Coronary artery (tissue), 2 donors: ENCODE measurements at regions not wholly inside any gene's neighbourhood (a gene's known extent, or its start where the extent isn't known, plus 50 kb on each side); places are given as distances from the start of the nearest gene placed in this dataset.
"Not testable (repeated sequence)": the region's sequence is repeated elsewhere in the genome, so short reads cannot be mapped to it uniquely, and the experiment has no call there.

Experiments
- DNase-seq: peaks from one replicate; pipeline ENCODE4 v3.0.0-alpha.2; 2017; ENCODE audit warnings: low spot score
- H3K27ac ChIP-seq, 2 donors: fragments of 200-600 bp; sonication (generic); one replicate each; pipeline ENCODE4 v1.5.1; 2016 to 2019
- H3K4me3 ChIP-seq: fragments of 200-600 bp; sonication (generic); 2 replicates; pipeline ENCODE4 v1.5.1; 2016; ENCODE audit warnings: mild to moderate bottlenecking, moderate library complexity

- not testable (repeated sequence) for DNase-seq, H3K4me3 ChIP-seq, H3K27ac ChIP-seq
These were observed 1197.2 kb downstream of the RPIA start for GRCh38 chr2:89888693-89889092.

- not testable (repeated sequence) for DNase-seq, H3K27ac ChIP-seq, H3K4me3 ChIP-seq
These were observed 1198.8 kb downstream of the RPIA start for GRCh38 chr2:89890185-89890773.

DNA sequence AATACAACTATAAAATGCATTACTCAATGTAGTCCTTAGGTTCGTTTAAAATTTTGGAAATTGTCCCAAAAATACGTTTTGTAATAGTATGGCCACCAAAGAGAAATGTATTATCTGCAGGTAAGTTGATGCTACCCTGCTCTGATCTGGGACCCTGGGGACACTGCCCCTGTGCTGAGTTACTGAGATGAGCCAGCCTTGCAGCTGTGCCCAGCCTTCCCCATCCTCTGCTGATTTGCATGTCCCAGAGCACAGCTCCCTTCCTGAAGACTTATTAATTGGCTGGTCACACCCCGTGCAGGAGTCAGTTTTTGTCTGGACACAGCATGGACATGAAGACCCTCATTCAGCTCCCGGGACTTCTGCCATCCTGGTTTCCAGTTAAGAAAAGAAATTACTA is 1203.5 kb downstream of the RPIA start:
- not testable (repeated sequence) for H3K4me3 ChIP-seq, H3K27ac ChIP-seq, DNase-seq

- not testable (repeated sequence) for H3K4me3 ChIP-seq, H3K27ac ChIP-seq, DNase-seq
These were observed 1204.2 kb downstream of the RPIA start for GRCh38 chr2:89895629-89896028.

- H3K4me3 ChIP-seq, DNase-seq: not testable (repeated sequence)
These were observed 1235.5 kb downstream of the RPIA start for GRCh38 chr2:89927018-89927417.

GRCh38 chr2:89935436-89935835 is 1244.0 kb downstream of the RPIA start:
- DNase-seq, H3K27ac ChIP-seq, H3K4me3 ChIP-seq: not testable (repeated sequence)

More at GRCh38 chr2:89927018-89927417, 1235.5 kb downstream of the RPIA start:
- not testable (repeated sequence) for H3K27ac ChIP-seq

GRCh38 chr2:89936011-89936410 is 1244.5 kb downstream of the RPIA start:
- not testable (repeated sequence) for DNase-seq, H3K4me3 ChIP-seq, H3K27ac ChIP-seq

DNA sequence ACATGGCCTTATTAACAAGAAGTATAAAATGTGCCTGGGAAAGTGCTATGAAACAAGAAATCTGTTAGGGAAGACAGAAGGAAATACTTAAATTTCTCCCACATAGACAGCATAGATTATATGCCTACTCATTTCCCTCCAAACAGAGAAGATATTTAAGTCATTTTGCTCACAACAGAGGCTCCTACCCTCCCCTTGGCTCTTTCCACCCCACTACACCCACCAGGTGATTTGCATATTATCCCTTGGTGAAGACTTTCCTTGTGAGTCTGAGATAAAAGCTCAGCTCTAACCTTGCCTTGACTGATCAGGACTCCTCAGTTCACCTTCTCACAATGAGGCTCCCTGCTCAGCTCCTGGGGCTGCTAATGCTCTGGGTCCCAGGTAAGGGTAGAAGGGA is 1245.1 kb downstream of the RPIA start:
- H3K27ac ChIP-seq, DNase-seq, H3K4me3 ChIP-seq: not testable (repeated sequence)

GRCh38 chr2:89938756-89939155 is 1247.3 kb downstream of the RPIA start:
- H3K4me3 ChIP-seq, DNase-seq, H3K27ac ChIP-seq: not testable (repeated sequence)

- not testable (repeated sequence) for H3K4me3 ChIP-seq, H3K27ac ChIP-seq, DNase-seq
These were observed 1252.8 kb downstream of the RPIA start for GRCh38 chr2:89944267-89944666.

GRCh38 chr2:89945004-89945616 is 1253.6 kb downstream of the RPIA start:
- H3K27ac ChIP-seq, H3K4me3 ChIP-seq, DNase-seq: not testable (repeated sequence)

GRCh38 chr2:89947208-89947815 is 1255.8 kb downstream of the RPIA start:
- DNase-seq, H3K4me3 ChIP-seq, H3K27ac ChIP-seq: not testable (repeated sequence)

GRCh38 chr2:89948102-89948501 is 1256.6 kb downstream of the RPIA start:
- H3K27ac ChIP-seq, H3K4me3 ChIP-seq, DNase-seq: not testable (repeated sequence)

DNA sequence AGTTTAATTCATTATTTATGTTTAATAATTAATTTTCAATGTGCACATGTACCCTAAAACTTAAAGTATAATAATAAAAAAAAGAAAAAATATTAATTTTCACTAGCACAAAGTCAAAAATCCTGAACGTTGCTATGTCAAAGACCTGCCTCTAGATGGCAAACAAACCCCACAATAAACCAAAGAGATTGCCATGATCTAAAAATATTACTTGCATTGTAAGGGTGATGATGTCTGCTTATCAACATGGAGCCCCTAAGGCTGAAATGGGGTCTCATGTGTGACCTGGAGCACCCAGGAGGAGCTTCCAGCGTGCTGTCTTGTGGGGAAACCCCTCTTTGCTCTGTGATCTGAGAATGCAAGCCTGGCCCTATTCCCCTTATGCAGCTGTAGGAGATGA is 1259.3 kb downstream of the RPIA start:
- not testable (repeated sequence) for DNase-seq, H3K27ac ChIP-seq, H3K4me3 ChIP-seq

GRCh38 chr2:89957236-89957635 is 1265.8 kb downstream of the RPIA start:
- DNase-seq, H3K27ac ChIP-seq, H3K4me3 ChIP-seq: not testable (repeated sequence)

- H3K27ac ChIP-seq, DNase-seq: not testable (repeated sequence)
These were observed 1268.4 kb downstream of the RPIA start for GRCh38 chr2:89959729-89960378.

DNA sequence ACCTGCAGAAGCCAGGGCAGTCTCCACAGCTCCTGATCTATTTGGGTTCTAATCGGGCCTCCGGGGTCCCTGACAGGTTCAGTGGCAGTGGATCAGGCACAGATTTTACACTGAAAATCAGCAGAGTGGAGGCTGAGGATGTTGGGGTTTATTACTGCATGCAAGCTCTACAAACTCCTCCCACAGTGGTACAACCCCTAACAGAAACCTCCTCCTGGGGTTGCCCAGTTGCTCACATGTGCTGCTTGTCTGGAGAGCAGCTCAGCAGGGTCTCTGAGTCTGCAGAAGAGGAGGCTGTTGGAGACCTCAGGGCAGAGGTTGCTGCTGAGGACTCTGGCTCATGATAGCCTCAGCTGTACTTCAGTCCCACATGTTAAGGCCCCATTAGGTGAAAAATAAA is 1269.1 kb downstream of the RPIA start:
- not testable (repeated sequence) for H3K27ac ChIP-seq, DNase-seq

More at GRCh38 chr2:89959729-89960378, 1268.4 kb downstream of the RPIA start:
- not testable (repeated sequence) for H3K4me3 ChIP-seq

GRCh38 chr2:89968567-89968966 is 1277.1 kb downstream of the RPIA start:
- not testable (repeated sequence) for H3K4me3 ChIP-seq, H3K27ac ChIP-seq, DNase-seq

More for the DNA sequence above, 1269.1 kb downstream of the RPIA start:
- not testable (repeated sequence) for H3K4me3 ChIP-seq

GRCh38 chr2:89969190-89969589 is 1277.7 kb downstream of the RPIA start:
- H3K4me3 ChIP-seq, DNase-seq, H3K27ac ChIP-seq: not testable (repeated sequence)

- H3K4me3 ChIP-seq, DNase-seq: not testable (repeated sequence)
These were observed 1282.4 kb downstream of the RPIA start for GRCh38 chr2:89973849-89974248.

More at GRCh38 chr2:89973849-89974248, 1282.4 kb downstream of the RPIA start:
- H3K27ac ChIP-seq, result not testable (repeated sequence)
